HFF-Myc (cell line): ENCODE measurements at regions not wholly inside any gene's neighbourhood (a gene's known extent, or its start where the extent isn't known, plus 50 kb on each side); places are given as distances from the start of the nearest gene placed in this dataset.

Source experiments
- DNase-seq: peaks from one replicate; pipeline ENCODE4 v3.0.0-alpha.2; 2011; ENCODE audit warnings: low read depth; ENCODE audit errors: extremely low read depth
- H3K4me3 ChIP-seq: replicated peaks from 2 replicates; pipeline ENCODE4 v1.5.1; 2011; ENCODE audit warnings: low read depth, mild to moderate bottlenecking, control low read depth, low read length
- TF ChIP-seq, protein P1 (sequence below): IDR thresholded peaks from 2 replicates; pipeline ENCODE4 v1.5.1; 2012; ENCODE audit warnings: mild to moderate bottlenecking, low read depth, low read length, control low read depth; ENCODE audit errors: missing control alignments

DNA sequence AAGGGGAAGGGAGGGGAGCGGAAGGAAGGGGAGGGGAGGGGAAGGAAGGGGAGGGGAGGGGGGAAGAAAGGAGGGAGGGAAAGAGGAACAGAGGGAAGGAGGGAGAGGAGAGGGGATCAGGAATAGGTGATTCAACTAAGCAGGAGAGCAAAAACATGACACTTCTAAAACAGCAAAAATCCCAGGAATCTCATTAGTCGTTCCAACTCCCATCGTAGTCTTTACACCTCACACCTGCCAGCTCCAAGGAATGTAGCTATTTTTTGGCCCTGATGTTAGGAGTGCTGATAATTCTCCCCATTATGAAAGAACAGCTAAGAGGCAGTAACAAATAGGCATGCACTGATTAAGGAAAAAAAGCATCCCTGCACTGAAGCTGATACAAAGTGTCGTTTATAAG lies 709.9 kb upstream of the PKDCC start:
- DNase-seq: no peak
- TF ChIP-seq, protein P1, sequence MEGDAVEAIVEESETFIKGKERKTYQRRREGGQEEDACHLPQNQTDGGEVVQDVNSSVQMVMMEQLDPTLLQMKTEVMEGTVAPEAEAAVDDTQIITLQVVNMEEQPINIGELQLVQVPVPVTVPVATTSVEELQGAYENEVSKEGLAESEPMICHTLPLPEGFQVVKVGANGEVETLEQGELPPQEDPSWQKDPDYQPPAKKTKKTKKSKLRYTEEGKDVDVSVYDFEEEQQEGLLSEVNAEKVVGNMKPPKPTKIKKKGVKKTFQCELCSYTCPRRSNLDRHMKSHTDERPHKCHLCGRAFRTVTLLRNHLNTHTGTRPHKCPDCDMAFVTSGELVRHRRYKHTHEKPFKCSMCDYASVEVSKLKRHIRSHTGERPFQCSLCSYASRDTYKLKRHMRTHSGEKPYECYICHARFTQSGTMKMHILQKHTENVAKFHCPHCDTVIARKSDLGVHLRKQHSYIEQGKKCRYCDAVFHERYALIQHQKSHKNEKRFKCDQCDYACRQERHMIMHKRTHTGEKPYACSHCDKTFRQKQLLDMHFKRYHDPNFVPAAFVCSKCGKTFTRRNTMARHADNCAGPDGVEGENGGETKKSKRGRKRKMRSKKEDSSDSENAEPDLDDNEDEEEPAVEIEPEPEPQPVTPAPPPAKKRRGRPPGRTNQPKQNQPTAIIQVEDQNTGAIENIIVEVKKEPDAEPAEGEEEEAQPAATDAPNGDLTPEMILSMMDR: no peak
- no peak overlapping the region for H3K4me3 ChIP-seq

DNA sequence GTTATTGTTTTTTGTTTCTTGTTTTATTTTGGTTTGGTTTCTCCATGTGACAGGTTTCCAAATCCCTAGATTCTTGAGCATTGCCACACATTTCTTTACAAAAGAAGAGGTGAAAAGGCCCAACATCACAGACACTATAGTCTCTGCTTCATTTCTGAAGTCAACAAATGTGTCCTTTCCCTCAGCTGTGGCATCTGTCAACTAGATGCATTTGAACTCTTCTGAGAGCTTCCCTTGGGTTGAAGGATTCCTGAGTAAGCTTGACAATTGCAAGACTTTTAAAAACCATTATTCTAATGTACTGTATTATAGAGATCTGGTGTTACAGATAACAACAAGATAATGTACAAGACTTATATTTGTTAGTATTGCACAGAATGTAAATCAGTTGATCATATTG lies 703.3 kb upstream of the PKDCC start:
- H3K4me3 ChIP-seq: no peak overlapping the region
- no peak for DNase-seq
- TF ChIP-seq, protein P1: no peak

DNA sequence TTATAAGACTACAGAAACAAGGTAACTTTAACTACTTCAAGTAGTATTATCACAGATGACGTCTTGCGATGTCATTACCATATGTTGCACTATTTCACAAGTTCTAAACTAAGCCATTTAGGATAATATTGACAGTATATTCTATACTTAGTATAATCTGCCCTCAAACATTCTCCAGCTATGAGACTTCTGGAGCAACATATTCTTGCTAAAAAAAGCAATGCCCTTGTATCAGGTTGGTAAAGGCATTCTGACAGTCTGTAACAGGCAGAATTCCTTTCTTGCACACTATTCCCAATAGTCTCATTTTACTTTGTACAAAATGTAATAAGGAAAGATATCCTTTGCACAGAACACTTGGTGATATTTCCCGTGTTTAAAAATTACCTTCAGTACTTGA lies 694.8 kb upstream of the PKDCC start:
- DNase-seq: no peak
- TF ChIP-seq, protein P1: no peak
- H3K4me3 ChIP-seq: no peak overlapping the region

DNA sequence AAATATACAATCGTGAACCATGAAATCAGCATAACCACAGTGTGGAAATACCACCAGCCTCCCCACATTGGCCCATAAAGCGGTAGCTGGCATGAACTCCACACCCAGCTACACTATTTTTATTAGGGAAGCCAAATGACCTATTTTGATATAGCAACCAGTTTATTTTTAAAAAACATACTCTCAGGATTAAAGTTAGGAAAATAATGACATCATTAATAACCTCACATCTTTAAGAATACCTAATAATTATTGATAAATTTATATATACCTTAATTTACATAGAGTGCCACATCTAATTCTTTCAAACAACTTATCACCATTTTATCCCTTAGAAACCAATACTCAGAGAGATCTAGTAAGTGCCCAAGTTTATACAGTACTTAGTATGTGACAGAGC lies 692.0 kb upstream of the PKDCC start:
- TF ChIP-seq, protein P1: no peak
- H3K4me3 ChIP-seq: no peak overlapping the region
- DNase-seq: no peak

DNA sequence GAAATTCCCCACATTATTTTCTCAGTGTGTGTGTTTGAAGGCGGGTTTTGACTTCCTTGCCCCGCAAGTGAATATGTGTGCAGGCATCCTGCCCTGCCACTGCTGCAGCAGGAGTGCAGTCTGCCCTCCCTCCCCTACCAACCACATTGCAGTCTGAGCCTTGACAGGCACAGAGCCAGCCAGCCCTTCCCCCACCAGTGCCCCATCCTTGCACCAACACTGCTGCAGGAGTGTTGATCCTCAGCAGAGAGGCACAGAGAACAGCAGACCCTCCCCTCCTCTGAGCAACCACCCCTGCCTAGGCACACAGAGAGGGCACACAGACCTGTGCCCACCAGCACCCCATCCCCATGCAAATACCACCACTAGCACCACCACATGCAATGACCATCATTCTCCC lies 683.0 kb upstream of the PKDCC start:
- DNase-seq: no peak
- TF ChIP-seq, protein P1: no peak
- H3K4me3 ChIP-seq: no peak overlapping the region

DNA sequence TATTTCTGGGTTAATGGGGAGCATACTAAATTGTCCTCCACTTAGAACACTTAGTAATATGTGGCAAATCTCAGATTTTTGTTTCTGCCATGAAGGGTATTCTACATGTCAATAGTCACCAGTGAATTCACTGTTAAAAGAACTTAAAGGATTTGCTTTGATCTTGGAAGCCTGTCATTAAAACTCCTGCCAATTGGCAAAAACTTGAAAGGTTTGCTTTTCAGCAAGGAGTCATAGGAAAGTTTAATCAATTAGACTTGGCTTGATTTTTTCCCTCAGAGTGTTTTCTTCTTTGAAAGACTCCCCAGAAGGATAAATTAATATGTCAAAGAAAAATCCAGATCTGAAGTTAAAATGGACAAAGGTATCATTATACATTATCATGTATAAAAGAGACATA lies 671.9 kb upstream of the PKDCC start:
- DNase-seq: no peak
- TF ChIP-seq, protein P1: no peak
- H3K4me3 ChIP-seq: no peak overlapping the region

DNA sequence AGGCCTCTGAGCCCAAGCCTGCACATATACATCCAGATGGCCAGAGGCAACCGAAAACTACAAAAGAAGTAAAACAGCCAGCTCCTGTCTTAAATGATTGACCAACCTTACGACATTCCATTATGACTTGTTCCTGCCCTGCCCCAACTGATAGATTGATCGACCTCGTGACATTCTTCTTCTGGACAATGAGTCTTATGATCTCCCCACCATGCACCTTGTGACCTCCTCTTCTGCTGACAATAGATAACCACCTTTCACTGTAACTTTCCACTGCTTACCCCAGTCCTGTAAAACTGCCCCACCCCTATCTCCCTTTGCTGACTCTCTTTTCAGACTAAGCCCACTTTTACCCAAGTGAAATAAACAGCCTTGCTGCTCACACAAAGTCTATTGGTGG lies 670.0 kb upstream of the PKDCC start:
- H3K4me3 ChIP-seq: no peak overlapping the region
- TF ChIP-seq, protein P1: no peak
- no peak for DNase-seq
